ENCODE measurements at regions not wholly inside any gene's neighbourhood (a gene's known extent, or its start where the extent isn't known, plus 50 kb on each side); places are given as distances from the start of the nearest gene placed in this dataset.

DNA sequence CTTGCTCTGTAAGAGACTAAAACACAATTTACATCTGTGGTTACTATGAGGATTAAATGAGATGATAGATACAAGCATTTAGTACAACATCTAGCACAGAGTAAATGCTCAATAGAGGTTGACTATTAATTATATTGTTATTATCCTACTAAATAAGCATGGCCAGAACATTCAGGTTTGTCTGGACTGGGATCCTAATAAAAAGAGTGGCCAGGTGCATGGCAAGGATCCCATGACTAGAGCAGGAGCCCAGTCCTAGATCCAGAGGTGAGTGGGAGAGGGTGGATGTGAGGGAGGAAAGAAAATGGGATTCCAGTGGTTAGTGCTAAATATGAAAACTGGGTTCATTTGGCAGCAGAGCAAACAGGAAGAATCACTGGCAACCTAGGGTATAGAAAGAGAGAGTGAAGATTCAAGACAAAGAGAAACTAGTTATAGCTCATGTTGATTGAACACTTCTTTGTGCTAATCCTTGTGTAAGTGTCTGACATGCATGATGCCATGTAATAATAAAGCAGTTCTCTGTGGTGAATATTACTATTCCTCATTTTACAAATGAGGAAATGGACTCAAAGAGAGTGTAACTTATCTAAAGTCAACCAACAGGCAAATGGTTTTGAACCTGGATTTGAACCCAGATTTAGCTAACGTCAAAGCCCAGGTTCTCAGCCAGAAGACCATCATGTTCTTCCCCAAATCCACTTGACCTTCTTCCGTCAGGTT is 71.1 kb upstream of the FGGY start:
- TF ChIP-seq, protein P1, sequence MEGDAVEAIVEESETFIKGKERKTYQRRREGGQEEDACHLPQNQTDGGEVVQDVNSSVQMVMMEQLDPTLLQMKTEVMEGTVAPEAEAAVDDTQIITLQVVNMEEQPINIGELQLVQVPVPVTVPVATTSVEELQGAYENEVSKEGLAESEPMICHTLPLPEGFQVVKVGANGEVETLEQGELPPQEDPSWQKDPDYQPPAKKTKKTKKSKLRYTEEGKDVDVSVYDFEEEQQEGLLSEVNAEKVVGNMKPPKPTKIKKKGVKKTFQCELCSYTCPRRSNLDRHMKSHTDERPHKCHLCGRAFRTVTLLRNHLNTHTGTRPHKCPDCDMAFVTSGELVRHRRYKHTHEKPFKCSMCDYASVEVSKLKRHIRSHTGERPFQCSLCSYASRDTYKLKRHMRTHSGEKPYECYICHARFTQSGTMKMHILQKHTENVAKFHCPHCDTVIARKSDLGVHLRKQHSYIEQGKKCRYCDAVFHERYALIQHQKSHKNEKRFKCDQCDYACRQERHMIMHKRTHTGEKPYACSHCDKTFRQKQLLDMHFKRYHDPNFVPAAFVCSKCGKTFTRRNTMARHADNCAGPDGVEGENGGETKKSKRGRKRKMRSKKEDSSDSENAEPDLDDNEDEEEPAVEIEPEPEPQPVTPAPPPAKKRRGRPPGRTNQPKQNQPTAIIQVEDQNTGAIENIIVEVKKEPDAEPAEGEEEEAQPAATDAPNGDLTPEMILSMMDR (IDR thresholded peaks at IDR 0.05; ENCODE audit: low read depth, low read length): no peak
- TF ChIP-seq POLR2A (IDR thresholded peaks at IDR 0.05; ENCODE audit: extremely low read depth, insufficient read length): no peak
- TF ChIP-seq, protein P2, sequence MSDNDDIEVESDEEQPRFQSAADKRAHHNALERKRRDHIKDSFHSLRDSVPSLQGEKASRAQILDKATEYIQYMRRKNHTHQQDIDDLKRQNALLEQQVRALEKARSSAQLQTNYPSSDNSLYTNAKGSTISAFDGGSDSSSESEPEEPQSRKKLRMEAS (IDR thresholded peaks at IDR 0.05; ENCODE audit: low read depth, low read length): no peak

Data from NB4 (cell line).